ENCODE measurements at regions not wholly inside any gene's neighbourhood (a gene's known extent, or its start where the extent isn't known, plus 50 kb on each side); places are given as distances from the start of the nearest gene placed in this dataset.
"Not testable (repeated sequence)": the region's sequence is repeated elsewhere in the genome, so short reads cannot be mapped to it uniquely, and the experiment has no call there.

GRCh38 chr1:55298167-55298894 lies 83.2 kb upstream of the USP24 start:
- H3K4me3 ChIP-seq (replicated peaks in 1 of 3; ENCODE audit: low read depth in 2 of 3, low read length in 3 of 3), result no peak overlapping the region
- no peaks in the 10 kb centered on the region for H3K9me3 ChIP-seq (replicated peaks in 1 of 2; ENCODE audit: control insufficient read depth in 1 of 2, insufficient read depth in 1 of 2, low read length in 2 of 2)
- Mint-ChIP-seq H3K4me1 (no peaks in the 10 kb centered on the region), H3K27ac (no peak overlapping the region), H3K9me3 (peaks cover 0 to 12% (median 8%) of the 10 kb centered on the region in 7 donors), H3K27me3 (ENCODE audit: low read depth in 3 of 3) (peaks cover 2 to 12% (median 3%) of the 10 kb centered on the region in 3 donors), H3K36me3 (no peaks in the 10 kb centered on the region), H3K4me3 (no peak overlapping the region)
- H3K27me3 ChIP-seq (ENCODE audit: control insufficient read depth in 2 of 2, insufficient read depth in 2 of 2, low read length in 2 of 2), result peaks cover 0 to 2% of the 10 kb centered on the region in 2 donors
- DNase-seq, result no peak
- no peak overlapping the region for H3K9ac ChIP-seq (ENCODE audit: insufficient read depth, low read length, poor library complexity, severe bottlenecking)
- no peak for TF ChIP-seq CTCF (IDR thresholded peaks at IDR 0.05)
- no peaks in the 10 kb centered on the region for H3K4me1 ChIP-seq (ENCODE audit: control insufficient read depth in 1 of 2, insufficient read depth in 2 of 2, low read length in 2 of 2)
- H4K20me1 ChIP-seq (ENCODE audit: insufficient read depth, low read length), result no peaks in the 10 kb centered on the region
- H3K4me2 ChIP-seq (replicated peaks; ENCODE audit: extremely low read depth, low read length, poor library complexity, severe bottlenecking), result no peak overlapping the region
- intact Hi-C loops (cut with micrococcal nuclease), result no loop called here
- no peaks in the 10 kb centered on the region for H3K79me2 ChIP-seq (ENCODE audit: insufficient read depth, low read length)
- no peaks in the 10 kb centered on the region for H3K36me3 ChIP-seq (replicated peaks in 1 of 2; ENCODE audit: control insufficient read depth in 1 of 2, insufficient read depth in 2 of 2, low read length in 2 of 2)
- no peak overlapping the region for H2AFZ ChIP-seq (ENCODE audit: insufficient read depth, low read depth, low read length, poor library complexity, severe bottlenecking)
- no peak overlapping the region for H3K27ac ChIP-seq (ENCODE audit: low read depth in 1 of 2, low read length in 2 of 2)
- 98% methylated on average over 10 of the region's 10 CpGs for WGBS (ENCODE audit: insufficient coverage)

- H3K4me3 ChIP-seq (replicated peaks in 1 of 3; ENCODE audit: low read depth in 2 of 3, low read length in 3 of 3); H3K27ac ChIP-seq (ENCODE audit: low read depth in 1 of 2, low read length in 2 of 2); H3K36me3 Mint-ChIP-seq; H3K79me2 ChIP-seq (ENCODE audit: insufficient read depth, low read length); intact Hi-C loops (cut with micrococcal nuclease); H3K4me1 ChIP-seq (ENCODE audit: control insufficient read depth in 1 of 2, insufficient read depth in 2 of 2, low read length in 2 of 2); H3K27me3 ChIP-seq (ENCODE audit: control insufficient read depth in 2 of 2, insufficient read depth in 2 of 2, low read length in 2 of 2); H4K20me1 ChIP-seq (ENCODE audit: insufficient read depth, low read length); H3K9ac ChIP-seq (ENCODE audit: insufficient read depth, low read length, poor library complexity, severe bottlenecking); H2AFZ ChIP-seq (ENCODE audit: insufficient read depth, low read depth, low read length, poor library complexity, severe bottlenecking); H3K4me2 ChIP-seq (replicated peaks; ENCODE audit: extremely low read depth, low read length, poor library complexity, severe bottlenecking); H3K4me3 Mint-ChIP-seq; H3K9me3 ChIP-seq (replicated peaks in 1 of 2; ENCODE audit: control insufficient read depth in 1 of 2, insufficient read depth in 1 of 2, low read length in 2 of 2); DNase-seq; H3K36me3 ChIP-seq (replicated peaks in 1 of 2; ENCODE audit: control insufficient read depth in 1 of 2, insufficient read depth in 2 of 2, low read length in 2 of 2); H3K27ac Mint-ChIP-seq; H3K4me1 Mint-ChIP-seq: not testable (repeated sequence)
- H3K27me3 Mint-ChIP-seq (ENCODE audit: low read depth in 3 of 3), result peaks cover 2 to 11% (median 5%) of the 10 kb centered on the region in 3 donors
- WGBS (ENCODE audit: insufficient coverage), result no CpG with 5 or more reads among the region's 6 CpGs
- peaks cover 0 to 12% (median 8%) of the 10 kb centered on the region in 7 donors for H3K9me3 Mint-ChIP-seq
These were observed 81.1 kb upstream of the USP24 start for GRCh38 chr1:55296247-55296646.

All from CD14-positive monocyte (primary cell).